OCI-LY7 (cell line): ENCODE measurements at regions not wholly inside any gene's neighbourhood (a gene's known extent, or its start where the extent isn't known, plus 50 kb on each side); places are given as distances from the start of the nearest gene placed in this dataset.

Experiments
- EZH2phosphoT487 ChIP-seq: fragments of 200-600 bp; sonication (generic); IDR thresholded peaks from 2 replicates; pipeline ENCODE4 v1.6.1; 2018; ENCODE audit warnings: low read depth, borderline replicate concordance, mild to moderate bottlenecking, mixed run types, antibody characterized with exemption, low read length, moderate library complexity, mixed read lengths
- TF ChIP-seq, protein P1 (sequence below): fragments of 200-600 bp; sonication (generic); conservative IDR thresholded peaks from 2 replicates; pipeline ENCODE4 v1.5.1; 2014; ENCODE audit warnings: mild to moderate bottlenecking, antibody characterized with exemption, low read length, moderate library complexity, mixed read lengths

DNA sequence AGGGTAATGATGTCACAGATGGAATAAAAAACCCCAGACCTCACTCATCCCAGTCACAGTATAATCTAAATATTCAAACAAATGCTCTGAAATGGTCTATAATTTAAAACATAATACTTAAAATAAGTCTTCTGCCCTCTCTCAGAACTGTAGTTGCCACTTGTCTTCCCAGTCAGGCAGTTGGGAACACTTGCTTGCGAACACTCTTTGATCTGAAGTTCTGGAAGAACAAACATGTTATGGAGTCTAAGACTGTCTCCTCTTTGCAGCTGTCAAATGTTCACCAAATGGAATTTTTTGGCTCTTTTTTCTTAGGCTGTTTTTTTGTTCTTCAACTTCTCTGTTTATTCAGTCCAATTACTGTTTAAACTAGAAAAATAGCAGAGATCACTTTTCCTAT lies 711.1 kb upstream of the GOLIM4 start:
- TF ChIP-seq, protein P1, sequence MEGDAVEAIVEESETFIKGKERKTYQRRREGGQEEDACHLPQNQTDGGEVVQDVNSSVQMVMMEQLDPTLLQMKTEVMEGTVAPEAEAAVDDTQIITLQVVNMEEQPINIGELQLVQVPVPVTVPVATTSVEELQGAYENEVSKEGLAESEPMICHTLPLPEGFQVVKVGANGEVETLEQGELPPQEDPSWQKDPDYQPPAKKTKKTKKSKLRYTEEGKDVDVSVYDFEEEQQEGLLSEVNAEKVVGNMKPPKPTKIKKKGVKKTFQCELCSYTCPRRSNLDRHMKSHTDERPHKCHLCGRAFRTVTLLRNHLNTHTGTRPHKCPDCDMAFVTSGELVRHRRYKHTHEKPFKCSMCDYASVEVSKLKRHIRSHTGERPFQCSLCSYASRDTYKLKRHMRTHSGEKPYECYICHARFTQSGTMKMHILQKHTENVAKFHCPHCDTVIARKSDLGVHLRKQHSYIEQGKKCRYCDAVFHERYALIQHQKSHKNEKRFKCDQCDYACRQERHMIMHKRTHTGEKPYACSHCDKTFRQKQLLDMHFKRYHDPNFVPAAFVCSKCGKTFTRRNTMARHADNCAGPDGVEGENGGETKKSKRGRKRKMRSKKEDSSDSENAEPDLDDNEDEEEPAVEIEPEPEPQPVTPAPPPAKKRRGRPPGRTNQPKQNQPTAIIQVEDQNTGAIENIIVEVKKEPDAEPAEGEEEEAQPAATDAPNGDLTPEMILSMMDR: no peak
- TF ChIP-seq EZH2phosphoT487: no peak
